H1 (cell line): ENCODE measurements at regions not wholly inside any gene's neighbourhood (a gene's known extent, or its start where the extent isn't known, plus 50 kb on each side); places are given as distances from the start of the nearest gene placed in this dataset.

Experiments
- TF ChIP-seq, protein P1 (sequence below): fragments of 300-600 bp; sonication (generic); IDR thresholded peaks from 2 replicates; pipeline ENCODE4 v1.7.1; 2012; ENCODE audit warnings: low read length, moderate library complexity, mild to moderate bottlenecking, inconsistent platforms; ENCODE audit not compliant: insufficient replicate concordance

DNA sequence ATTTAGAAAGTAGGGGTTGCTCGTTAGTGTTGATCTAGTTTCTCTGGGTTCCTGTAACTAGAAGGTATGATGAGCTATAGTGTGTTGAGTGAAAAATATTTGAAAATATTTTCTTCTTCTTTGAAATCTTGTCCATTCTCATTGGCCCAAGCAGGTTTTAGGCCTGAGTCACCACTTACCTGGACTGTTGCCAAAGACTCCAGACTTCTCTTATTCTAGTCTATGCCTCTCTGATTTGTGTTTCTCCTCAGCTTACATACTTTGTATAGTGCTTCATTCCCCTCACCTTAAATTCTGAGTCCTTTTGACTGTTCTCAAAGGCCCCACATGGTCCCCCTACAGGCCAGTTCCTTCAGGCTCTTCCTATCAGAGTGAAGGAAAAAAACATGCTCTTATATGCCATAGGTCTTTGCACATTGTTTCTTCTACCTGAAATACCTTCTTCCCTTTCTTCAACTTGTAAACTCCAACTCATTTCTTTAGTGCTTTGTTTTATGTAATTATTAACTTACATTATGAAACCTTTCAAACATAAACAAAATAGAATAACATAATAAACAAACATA, 258.2 kb downstream of the PPP1R2C start (continued):
- TF ChIP-seq, protein P1, sequence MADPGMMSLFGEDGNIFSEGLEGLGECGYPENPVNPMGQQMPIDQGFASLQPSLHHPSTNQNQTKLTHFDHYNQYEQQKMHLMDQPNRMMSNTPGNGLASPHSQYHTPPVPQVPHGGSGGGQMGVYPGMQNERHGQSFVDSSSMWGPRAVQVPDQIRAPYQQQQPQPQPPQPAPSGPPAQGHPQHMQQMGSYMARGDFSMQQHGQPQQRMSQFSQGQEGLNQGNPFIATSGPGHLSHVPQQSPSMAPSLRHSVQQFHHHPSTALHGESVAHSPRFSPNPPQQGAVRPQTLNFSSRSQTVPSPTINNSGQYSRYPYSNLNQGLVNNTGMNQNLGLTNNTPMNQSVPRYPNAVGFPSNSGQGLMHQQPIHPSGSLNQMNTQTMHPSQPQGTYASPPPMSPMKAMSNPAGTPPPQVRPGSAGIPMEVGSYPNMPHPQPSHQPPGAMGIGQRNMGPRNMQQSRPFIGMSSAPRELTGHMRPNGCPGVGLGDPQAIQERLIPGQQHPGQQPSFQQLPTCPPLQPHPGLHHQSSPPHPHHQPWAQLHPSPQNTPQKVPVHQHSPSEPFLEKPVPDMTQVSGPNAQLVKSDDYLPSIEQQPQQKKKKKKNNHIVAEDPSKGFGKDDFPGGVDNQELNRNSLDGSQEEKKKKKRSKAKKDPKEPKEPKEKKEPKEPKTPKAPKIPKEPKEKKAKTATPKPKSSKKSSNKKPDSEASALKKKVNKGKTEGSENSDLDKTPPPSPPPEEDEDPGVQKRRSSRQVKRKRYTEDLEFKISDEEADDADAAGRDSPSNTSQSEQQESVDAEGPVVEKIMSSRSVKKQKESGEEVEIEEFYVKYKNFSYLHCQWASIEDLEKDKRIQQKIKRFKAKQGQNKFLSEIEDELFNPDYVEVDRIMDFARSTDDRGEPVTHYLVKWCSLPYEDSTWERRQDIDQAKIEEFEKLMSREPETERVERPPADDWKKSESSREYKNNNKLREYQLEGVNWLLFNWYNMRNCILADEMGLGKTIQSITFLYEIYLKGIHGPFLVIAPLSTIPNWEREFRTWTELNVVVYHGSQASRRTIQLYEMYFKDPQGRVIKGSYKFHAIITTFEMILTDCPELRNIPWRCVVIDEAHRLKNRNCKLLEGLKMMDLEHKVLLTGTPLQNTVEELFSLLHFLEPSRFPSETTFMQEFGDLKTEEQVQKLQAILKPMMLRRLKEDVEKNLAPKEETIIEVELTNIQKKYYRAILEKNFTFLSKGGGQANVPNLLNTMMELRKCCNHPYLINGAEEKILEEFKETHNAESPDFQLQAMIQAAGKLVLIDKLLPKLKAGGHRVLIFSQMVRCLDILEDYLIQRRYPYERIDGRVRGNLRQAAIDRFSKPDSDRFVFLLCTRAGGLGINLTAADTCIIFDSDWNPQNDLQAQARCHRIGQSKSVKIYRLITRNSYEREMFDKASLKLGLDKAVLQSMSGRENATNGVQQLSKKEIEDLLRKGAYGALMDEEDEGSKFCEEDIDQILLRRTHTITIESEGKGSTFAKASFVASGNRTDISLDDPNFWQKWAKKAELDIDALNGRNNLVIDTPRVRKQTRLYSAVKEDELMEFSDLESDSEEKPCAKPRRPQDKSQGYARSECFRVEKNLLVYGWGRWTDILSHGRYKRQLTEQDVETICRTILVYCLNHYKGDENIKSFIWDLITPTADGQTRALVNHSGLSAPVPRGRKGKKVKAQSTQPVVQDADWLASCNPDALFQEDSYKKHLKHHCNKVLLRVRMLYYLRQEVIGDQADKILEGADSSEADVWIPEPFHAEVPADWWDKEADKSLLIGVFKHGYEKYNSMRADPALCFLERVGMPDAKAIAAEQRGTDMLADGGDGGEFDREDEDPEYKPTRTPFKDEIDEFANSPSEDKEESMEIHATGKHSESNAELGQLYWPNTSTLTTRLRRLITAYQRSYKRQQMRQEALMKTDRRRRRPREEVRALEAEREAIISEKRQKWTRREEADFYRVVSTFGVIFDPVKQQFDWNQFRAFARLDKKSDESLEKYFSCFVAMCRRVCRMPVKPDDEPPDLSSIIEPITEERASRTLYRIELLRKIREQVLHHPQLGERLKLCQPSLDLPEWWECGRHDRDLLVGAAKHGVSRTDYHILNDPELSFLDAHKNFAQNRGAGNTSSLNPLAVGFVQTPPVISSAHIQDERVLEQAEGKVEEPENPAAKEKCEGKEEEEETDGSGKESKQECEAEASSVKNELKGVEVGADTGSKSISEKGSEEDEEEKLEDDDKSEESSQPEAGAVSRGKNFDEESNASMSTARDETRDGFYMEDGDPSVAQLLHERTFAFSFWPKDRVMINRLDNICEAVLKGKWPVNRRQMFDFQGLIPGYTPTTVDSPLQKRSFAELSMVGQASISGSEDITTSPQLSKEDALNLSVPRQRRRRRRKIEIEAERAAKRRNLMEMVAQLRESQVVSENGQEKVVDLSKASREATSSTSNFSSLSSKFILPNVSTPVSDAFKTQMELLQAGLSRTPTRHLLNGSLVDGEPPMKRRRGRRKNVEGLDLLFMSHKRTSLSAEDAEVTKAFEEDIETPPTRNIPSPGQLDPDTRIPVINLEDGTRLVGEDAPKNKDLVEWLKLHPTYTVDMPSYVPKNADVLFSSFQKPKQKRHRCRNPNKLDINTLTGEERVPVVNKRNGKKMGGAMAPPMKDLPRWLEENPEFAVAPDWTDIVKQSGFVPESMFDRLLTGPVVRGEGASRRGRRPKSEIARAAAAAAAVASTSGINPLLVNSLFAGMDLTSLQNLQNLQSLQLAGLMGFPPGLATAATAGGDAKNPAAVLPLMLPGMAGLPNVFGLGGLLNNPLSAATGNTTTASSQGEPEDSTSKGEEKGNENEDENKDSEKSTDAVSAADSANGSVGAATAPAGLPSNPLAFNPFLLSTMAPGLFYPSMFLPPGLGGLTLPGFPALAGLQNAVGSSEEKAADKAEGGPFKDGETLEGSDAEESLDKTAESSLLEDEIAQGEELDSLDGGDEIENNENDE, result no peak
